ENCODE measurements at regions not wholly inside any gene's neighbourhood (a gene's known extent, or its start where the extent isn't known, plus 50 kb on each side); places are given as distances from the start of the nearest gene placed in this dataset.

DNA sequence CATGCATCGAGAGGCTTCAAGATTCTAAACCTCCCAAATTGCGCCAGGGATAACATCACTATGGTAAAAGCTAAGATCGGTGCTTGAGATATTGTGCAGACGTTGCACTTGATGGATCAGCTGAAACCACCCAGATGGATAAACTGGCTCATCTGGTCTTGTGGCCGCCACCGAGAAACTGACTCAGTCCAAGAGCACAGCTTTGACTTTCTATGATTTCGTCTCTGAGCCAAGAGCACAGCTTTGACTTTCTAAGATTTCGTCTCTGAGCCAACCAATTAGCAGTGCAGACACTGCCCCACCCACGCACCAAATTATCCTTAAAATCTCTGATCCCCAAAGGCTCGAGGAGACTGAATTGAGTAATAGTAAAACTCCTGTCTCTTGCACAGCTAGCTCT lies 687.2 kb downstream of the FAM133A start:
- Histone ChIP-seq H3K36me3 (no peaks in the 10 kb centered on the region), H3K4me3 (no peak overlapping the region), H3K27me3 (no peaks in the 10 kb centered on the region), H3K4me1 (no peaks in the 10 kb centered on the region), H3K9me3 (no peaks in the 10 kb centered on the region), H3K27ac (no peak overlapping the region)
- TF ChIP-seq, protein P1, sequence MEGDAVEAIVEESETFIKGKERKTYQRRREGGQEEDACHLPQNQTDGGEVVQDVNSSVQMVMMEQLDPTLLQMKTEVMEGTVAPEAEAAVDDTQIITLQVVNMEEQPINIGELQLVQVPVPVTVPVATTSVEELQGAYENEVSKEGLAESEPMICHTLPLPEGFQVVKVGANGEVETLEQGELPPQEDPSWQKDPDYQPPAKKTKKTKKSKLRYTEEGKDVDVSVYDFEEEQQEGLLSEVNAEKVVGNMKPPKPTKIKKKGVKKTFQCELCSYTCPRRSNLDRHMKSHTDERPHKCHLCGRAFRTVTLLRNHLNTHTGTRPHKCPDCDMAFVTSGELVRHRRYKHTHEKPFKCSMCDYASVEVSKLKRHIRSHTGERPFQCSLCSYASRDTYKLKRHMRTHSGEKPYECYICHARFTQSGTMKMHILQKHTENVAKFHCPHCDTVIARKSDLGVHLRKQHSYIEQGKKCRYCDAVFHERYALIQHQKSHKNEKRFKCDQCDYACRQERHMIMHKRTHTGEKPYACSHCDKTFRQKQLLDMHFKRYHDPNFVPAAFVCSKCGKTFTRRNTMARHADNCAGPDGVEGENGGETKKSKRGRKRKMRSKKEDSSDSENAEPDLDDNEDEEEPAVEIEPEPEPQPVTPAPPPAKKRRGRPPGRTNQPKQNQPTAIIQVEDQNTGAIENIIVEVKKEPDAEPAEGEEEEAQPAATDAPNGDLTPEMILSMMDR (IDR thresholded peaks at IDR 0.05), result no peak
- intact Hi-C loops (cut with DNase I), result no loop called here
- DNase-seq (ENCODE audit: low spot score in 2 of 2), result no peak

DNA sequence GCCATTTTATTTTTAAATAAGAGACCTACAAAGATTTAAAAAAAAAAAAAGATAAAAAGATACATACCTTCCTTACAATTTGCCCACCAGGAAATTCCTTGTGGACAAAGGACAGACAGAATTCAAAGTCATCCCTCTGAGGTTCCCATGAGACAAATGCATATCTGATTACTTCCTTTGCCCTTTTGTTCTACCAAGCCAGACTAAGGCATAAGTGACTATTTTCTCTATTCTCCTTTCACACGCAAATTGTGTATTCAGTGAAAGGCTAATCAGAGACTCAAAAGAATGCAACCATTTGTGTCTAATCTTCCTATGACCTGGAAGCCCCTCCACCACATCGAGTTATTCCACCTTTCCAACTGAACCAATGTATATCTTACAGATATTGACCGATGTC lies 691.7 kb downstream of the FAM133A start:
- intact Hi-C loops (cut with DNase I), result no loop called here
- no peaks in the 10 kb centered on the region for H3K27me3 ChIP-seq

DNA sequence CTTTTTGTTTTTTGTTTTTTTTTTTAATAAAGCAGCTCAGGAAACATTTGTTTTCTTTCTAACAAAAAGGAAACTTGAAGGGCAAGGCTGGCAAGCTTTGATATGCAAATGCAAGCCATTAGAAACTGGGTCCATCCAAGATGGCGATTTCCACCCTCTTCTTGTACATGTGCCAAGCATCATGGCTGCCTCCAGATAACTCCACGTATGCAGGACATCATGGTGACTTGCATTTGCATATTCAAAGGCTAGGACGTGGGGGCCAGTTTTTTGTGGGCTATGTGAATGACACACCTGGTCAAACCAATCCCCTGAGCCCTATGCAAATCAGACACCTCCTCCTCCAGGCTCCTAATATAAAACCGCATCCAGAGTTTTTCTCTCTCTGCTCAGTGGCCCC lies 692.6 kb downstream of the FAM133A start:
- Histone ChIP-seq H3K4me3 (no peak overlapping the region), H3K9me3 (no peaks in the 10 kb centered on the region), H3K27ac (no peak overlapping the region), H3K27me3 (no peaks in the 10 kb centered on the region), H3K4me1 (no peaks in the 10 kb centered on the region), H3K36me3 (no peaks in the 10 kb centered on the region)
- TF ChIP-seq, protein P1 (IDR thresholded peaks at IDR 0.05), result no peak
- intact Hi-C loops (cut with DNase I), result no loop called here
- no peak for DNase-seq (ENCODE audit: low spot score in 2 of 2)

More for the DNA sequence above, 691.7 kb downstream of the FAM133A start:
- TF ChIP-seq, protein P1 (IDR thresholded peaks at IDR 0.05), result no peak
- no peaks in the 10 kb centered on the region for H3K4me1 ChIP-seq
- H3K4me3 ChIP-seq, result no peak overlapping the region
- no peaks in the 10 kb centered on the region for H3K36me3 ChIP-seq
- no peak for DNase-seq (ENCODE audit: low spot score in 2 of 2)
- no peaks in the 10 kb centered on the region for H3K9me3 ChIP-seq
- no peak overlapping the region for H3K27ac ChIP-seq

DNA sequence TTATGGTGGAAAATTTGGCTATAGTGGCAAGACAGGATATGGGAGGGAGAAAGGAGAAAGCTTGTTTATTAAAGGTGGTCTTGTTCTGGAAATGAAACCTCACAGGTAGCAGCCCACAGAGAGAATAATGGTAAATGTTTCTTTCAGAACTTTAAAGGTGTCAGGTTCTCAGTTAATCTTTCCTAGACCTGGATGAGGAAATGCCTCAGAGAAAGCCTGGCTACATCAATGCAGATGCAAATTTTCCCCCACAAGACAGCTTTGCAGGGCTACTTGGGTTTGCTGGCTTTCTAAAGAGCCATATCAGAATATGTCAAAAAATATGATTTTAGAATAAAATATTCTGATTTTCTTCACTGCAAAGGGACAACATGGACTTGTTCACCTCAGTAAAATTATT lies 715.0 kb downstream of the FAM133A start:
- intact Hi-C loops (cut with DNase I), result no loop called here
- TF ChIP-seq, protein P1 (IDR thresholded peaks at IDR 0.05), result no peak

DNA sequence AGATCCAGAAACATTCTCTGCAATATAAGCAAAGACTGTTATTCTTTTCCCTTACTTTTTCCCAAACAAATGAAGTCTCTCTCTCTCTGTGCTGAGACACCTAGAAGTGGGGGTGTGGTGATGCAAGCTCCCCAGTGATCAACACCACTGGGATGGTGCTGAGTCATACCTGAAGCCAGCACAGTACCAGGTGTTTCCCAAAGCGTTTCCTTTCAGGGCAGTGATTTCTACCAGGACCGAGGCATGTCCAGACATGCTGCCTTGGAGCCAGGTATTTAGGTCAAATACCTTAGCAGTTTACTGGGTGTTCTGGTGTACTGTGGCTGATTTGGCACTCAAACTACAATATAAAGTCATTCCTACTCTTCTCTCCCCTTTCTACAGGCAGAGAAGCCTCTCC lies 726.5 kb downstream of the FAM133A start:
- H3K4me1 ChIP-seq, result no peaks in the 10 kb centered on the region
- TF ChIP-seq, protein P1 (IDR thresholded peaks at IDR 0.05), result no peak
- H3K4me3 ChIP-seq, result no peak overlapping the region
- H3K27me3 ChIP-seq, result no peaks in the 10 kb centered on the region
- no peaks in the 10 kb centered on the region for H3K36me3 ChIP-seq
- intact Hi-C loops (cut with DNase I), result no loop called here
- H3K27ac ChIP-seq, result no peak overlapping the region
- H3K9me3 ChIP-seq, result no peaks in the 10 kb centered on the region
- no peak for DNase-seq (ENCODE audit: low spot score in 2 of 2)

More for the DNA sequence above, 715.0 kb downstream of the FAM133A start:
- Histone ChIP-seq H3K27me3 (no peaks in the 10 kb centered on the region), H3K36me3 (no peaks in the 10 kb centered on the region), H3K9me3 (no peaks in the 10 kb centered on the region), H3K4me1 (no peaks in the 10 kb centered on the region), H3K27ac (no peak overlapping the region), H3K4me3 (no peak overlapping the region)
- no peak for DNase-seq (ENCODE audit: low spot score in 2 of 2)

DNA sequence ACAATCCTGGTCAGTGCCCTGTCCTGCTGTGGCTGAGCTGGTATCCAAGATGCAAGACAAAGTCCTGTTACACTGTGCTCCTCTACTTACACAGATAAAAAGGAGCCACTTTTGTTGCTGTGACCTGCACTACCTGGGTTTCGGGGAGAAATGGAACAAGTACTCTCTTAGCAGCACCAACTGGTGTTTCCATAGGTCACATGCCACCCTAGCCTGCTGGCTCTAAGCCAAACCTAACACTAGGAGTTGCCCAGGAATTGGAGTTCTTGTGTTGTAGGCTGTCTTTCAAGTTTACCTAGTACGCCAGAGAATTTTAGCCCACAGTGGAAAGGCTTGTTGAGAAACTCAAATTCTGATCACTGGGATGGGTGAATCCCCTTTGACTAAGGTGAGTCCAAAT lies 727.4 kb downstream of the FAM133A start:
- Histone ChIP-seq H3K9me3 (no peaks in the 10 kb centered on the region), H3K4me3 (no peak overlapping the region), H3K36me3 (no peaks in the 10 kb centered on the region), H3K27me3 (no peaks in the 10 kb centered on the region), H3K4me1 (no peaks in the 10 kb centered on the region), H3K27ac (no peak overlapping the region)
- TF ChIP-seq, protein P1 (IDR thresholded peaks at IDR 0.05), result no peak
- DNase-seq (ENCODE audit: low spot score in 2 of 2), result no peak
- intact Hi-C loops (cut with DNase I), result no loop called here

Data from ascending aorta (tissue), 2 donors.